GOT3 (cell line): ENCODE measurements at regions not wholly inside any gene's neighbourhood (a gene's known extent, or its start where the extent isn't known, plus 50 kb on each side); places are given as distances from the start of the nearest gene placed in this dataset.

Source experiments
- DNase-seq: peaks from one replicate; lab custom pipeline; 2025; ENCODE audit warnings: mixed read lengths; lab: John Stamatoyannopoulos, UW

DNA sequence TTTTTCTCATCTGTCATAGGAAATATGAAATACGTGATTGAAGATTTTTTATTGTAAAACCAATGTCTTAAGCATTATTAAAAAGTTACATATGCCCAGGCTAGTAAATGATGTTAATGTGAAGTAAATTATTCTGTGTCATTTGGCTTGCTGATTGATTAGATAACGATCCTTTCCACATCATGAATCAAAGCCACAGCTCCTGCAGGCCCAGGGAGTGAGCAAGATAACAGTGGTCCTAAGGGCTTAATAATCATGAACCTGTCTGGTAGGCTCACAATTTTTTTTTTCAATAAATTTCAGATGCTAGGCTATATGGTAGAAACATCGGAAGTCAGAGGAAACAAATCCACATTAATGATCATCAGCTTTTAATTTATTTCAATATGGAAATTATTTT, 269.0 kb upstream of the SLC10A2 start:
- DNase-seq, result no peak

- DNase-seq, result no peak
Measured at GRCh38 chr13:103331924-103332323, 265.7 kb upstream of the SLC10A2 start.

- no peak for DNase-seq
Measured at GRCh38 chr13:103328899-103329298, 262.7 kb upstream of the SLC10A2 start.

DNA sequence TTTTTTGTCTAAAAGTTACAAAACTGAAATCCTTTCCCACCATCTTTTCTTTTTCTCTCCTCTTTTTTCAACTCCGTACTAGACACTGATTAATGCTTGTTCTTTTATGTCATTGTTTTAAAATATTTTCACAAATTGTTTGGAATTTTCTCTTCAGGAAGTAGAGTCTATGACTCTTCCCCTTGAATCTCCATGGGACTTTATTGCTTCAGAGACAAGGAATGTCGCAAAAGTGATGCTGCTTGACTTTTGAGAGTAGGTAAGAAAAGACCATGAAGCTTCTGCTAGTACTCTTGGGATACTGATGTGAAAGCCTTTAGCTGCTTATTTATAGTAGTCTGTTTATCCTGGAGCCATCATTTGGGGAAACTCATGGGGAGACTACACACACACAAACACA, 260.1 kb upstream of the SLC10A2 start:
- no peak for DNase-seq

DNA sequence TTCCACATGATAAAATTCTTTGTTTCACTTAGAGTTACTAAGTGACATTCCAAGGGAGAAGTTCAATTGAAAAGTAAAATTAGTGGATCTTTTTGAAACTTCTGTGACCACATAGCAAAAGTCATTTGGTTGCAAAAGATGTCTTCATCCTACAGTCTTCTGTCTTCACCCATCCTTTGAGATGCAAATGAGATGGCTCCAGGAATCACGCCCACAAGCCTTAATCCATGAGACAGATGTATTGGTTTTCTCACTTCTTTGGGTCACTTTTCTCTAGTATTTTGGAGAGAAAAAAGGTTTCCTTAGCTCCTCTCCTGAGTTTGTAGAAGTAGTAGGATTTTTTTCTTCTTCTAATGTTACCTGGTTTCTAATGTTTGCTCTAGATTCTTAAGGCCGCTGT, 259.5 kb upstream of the SLC10A2 start:
- DNase-seq, result no peak

DNA sequence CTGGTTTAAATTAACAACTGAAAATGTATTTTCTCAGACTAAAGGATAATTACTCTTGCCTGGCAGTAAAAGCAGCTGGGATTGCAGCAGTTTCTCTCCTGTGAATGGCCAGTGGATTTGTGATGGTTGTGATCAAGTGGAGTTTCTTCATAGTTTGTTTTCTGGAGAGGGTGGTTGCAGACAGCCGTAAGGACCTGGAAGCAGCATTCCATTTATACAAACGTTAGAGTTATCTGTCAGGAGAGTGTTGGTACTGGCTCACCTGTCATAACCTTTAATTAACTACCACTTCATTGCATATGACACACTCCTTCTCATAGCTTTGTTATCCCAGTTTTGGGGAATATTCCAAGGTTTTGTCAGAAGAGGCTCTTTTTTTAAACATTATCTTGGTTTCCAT, 258.4 kb upstream of the SLC10A2 start:
- DNase-seq, result no peak

- DNase-seq, result no peak
Measured at GRCh38 chr13:103315711-103316110, 249.5 kb upstream of the SLC10A2 start.

GRCh38 chr13:103312467-103312866, 246.2 kb upstream of the SLC10A2 start:
- DNase-seq, result no peak

DNA sequence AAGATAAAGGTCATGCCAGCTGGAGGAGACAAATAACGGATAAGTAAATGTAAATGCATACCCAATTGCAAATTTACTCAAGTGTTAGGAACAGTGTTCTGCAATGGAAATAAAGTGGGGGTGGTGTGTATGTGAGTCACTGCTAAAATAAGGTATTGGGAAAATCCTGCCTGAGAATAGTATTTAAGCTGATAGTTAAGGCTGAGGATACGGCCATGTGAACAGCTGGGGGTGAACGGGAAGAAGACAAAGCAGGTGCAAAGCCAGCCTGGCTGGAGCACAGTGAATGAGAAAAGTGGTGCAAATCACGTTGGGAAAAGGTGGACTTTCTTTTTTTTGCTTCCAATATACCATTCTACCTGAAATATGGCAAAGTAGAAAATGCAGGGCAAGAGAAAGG, 242.4 kb upstream of the SLC10A2 start:
- no peak for DNase-seq

DNA sequence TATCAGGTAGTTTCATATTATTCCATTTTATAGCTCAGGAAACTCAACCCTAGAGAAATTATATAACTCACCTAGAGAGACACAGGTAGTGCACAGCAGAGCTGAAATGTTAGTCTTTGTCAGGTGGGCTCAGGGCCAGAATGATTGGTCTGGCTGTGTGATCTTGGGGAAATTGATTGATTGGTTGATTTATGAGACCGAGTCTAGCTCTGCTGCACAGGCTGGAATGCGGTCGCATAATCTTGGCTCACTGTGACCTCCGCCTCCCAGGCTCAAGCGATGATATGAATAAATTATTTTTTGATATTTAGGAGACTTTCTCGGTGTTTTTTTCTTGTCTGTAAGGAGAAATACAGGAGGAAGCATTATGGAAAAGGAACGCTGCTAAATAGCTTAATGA, 239.9 kb upstream of the SLC10A2 start:
- DNase-seq, result no peak

GRCh38 chr13:103303078-103303651, 236.9 kb upstream of the SLC10A2 start:
- no peak for DNase-seq

- no peak for DNase-seq
Measured at GRCh38 chr13:103302676-103303075, 236.5 kb upstream of the SLC10A2 start.

DNA sequence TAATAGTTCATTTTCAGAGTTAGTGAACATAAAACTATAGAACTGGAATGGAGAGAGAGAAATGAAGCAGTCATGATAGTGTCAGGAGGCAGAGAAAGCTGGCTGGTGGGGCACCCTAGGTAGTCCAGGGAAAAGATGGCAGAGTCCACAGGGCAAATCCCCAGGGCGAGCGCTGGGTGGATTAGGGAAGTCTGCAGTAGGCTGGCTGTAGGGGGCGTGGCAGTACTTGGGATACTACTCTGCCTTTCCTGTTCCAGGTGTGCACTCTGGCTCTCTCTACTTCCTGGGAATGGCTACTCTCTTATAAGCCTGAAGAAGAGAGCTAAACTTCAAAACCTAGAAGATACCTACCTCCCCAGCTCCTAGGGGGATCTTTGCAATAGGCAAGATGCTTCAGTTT, 232.9 kb upstream of the SLC10A2 start:
- no peak for DNase-seq

DNA sequence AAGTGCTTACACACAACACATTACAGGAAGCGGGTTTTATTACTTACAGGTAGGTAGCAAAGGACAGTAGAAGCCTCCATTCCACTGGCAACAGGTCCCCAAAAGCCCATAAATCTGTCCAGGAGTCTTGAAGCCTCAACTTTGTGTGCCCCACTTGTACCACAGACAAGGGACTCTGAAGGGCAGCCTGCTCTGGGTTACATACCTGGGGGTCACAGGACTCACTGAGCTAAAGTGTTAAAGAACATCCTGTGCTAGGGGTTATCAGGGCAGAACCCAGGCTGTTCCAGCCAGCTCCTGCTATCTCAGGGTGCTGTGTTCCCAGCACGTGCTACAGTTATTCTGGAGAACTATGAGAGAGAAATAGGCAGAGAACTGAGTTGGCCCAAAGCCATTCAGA, 230.9 kb upstream of the SLC10A2 start:
- DNase-seq, result no peak

GRCh38 chr13:103291798-103292572, 225.8 kb upstream of the SLC10A2 start:
- no peak for DNase-seq

- no peak for DNase-seq
Measured at GRCh38 chr13:103291226-103291625, 225.0 kb upstream of the SLC10A2 start.

- DNase-seq, result no peak
Measured at GRCh38 chr13:103289681-103290080, 223.5 kb upstream of the SLC10A2 start.

- DNase-seq, result no peak
Measured at GRCh38 chr13:103288114-103288513, 221.9 kb upstream of the SLC10A2 start.

DNA sequence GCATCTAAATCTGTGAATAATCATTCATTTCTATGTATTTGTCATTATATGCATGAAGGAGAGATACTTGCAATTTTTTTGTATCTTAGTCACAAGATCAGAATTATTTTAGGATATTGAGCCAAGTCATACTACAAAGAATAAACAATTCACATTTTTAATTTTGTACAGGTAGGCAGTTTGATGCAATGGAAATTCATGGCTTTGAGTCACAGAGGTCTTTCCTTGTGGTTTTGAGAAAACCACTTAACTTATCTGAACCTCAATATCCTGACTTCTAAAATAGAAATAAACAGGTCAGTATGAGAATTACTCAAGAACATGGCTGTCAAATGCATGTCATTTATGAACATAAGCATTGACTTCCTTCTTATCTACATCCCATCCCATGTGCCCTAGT, 221.4 kb upstream of the SLC10A2 start:
- no peak for DNase-seq

DNA sequence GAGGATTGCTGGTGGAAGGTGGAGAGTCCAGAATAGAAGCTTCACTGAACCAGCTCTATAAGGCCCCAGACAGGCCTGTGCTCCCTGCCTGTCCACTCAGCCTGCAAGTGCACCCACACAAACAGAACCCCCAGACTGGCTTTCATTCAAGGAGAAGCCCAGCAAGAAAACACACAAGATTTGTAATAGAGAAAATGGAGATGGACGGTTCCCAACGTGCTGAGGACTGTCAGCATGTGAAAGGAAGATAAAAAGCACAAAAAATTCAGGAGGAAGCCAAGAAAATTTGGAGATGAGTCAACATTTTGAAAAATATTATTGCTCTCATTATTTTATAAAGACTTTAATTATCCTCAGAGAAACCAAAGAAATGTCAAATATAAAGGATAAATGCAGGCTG, 218.2 kb upstream of the SLC10A2 start:
- DNase-seq, result no peak

DNA sequence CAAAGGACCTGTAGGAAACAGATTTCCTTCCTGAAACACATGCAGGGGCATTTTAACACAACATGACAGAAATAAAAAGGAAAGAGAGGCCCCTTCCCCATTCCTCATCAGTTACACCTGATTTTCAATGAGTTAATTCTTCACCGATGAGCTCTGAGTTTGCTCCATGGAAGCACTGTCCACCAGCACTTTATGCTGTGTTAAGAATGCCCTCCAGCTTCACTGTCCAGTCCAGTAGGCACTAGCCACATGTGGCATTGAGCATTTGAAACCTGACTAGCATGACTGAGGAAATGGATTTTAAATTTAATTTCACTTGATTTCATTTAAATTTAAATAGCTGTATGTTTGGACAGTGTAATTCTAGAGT, 217.2 kb upstream of the SLC10A2 start:
- no peak for DNase-seq

DNA sequence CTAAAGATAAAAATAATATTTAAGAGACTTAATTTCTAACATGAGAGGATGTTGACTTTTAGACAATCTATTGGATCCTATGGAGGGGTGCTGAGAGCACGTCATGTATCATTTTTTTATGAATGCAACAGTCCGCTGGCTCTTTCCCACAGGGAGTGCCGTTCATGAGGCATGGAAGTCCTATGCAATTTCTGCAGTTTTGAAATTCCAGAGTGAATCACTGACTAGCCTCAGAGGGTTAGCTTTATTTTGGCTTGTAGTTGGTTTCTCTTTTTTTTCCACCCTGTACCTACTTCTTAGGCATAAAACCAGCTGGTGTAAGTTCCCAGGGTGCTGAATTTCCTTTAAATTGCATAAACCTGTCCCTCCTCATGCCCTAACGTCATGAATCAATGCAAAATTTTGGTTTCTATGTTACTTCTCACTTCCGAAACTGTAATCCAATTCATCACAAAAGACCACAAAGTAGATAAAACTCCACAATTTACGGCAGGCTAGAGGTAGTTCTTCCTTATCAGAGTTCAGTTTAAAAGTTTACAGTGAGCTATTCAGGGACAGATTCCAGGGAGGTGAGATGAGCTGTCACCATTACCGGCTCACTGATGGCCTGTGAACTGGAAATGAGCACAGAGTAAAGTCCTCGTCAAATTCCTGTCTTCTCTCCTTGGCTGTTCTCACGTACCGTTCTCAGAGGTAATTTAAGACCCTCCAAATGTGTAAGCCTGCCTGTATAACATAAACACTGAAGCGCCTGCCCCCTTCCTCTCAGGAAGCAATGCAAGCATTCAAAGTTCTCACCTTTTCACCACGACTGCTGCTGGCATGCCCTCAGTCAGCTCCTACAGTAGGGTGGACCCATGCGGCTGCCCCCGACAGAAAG, 216.6 kb upstream of the SLC10A2 start:
- DNase-seq, result no peak
